B cell (primary cell): ENCODE measurements at regions not wholly inside any gene's neighbourhood (a gene's known extent, or its start where the extent isn't known, plus 50 kb on each side); places are given as distances from the start of the nearest gene placed in this dataset.

Experiments
- ATAC-seq: fragments of 200-7000 bp; cut with Tn5 transposase; one replicate; pipeline ENCODE4 v1.10.0; 2021; ENCODE audit warnings: low read depth, mild to moderate bottlenecking, moderate number of reproducible peaks, moderate library complexity
- CTCF ChIA-PET: fragments of 350-600 bp; sonication (Branson Sonifier 250); formaldehyde crosslinking; loops from one replicate; lab custom pipeline; 2021; ENCODE audit warnings: antibody characterized with exemption, inconsistent platforms; lab: Charles Lee
- POLR2A ChIA-PET: fragments of 350-600 bp; sonication (Branson Sonifier 250); formaldehyde crosslinking; loops from one replicate; lab custom pipeline; 2021; ENCODE audit warnings: antibody characterized with exemption; lab: Charles Lee
- DNase-seq: peaks from one replicate; pipeline ENCODE4 v3.0.0; 2013
- H2AFZ ChIP-seq: 2 replicates; pipeline ENCODE4 v1.6.1; 2012; ENCODE audit warnings: mild to moderate bottlenecking, low read depth, low read length; ENCODE audit not compliant: insufficient read depth, poor library complexity, severe bottlenecking
- H3K27ac ChIP-seq, 2 donors: 1 replicate in 1 of 2; 2 replicates in 1 of 2; pipeline ENCODE4 v1.5.1; 2012 to 2013; ENCODE audit warnings: low read length in 2 of 2, mild to moderate bottlenecking in 2 of 2, moderate library complexity in 1 of 2
- H3K27me3 ChIP-seq, 4 experiments: fragments of 200-600 bp in 1 of 4; sonication (generic) in 1 of 4; replicated peaks in 1 of 4; 1 replicate in 2 of 4; 2 replicates in 2 of 4; pipeline versions ENCODE4 v1.6.1 to v1.7.0; 2013 to 2016; ENCODE audit warnings: low read length in 3 of 4, mild to moderate bottlenecking in 2 of 4, mixed read lengths in 1 of 4, moderate library complexity in 1 of 4; ENCODE audit not compliant: insufficient read depth in 4 of 4, control insufficient read depth in 3 of 4; ENCODE audit errors: control extremely low read depth in 1 of 4
- H3K36me3 ChIP-seq, 2 experiments: replicated peaks in 1 of 2; 1 replicate in 1 of 2; 2 replicates in 1 of 2; pipeline versions ENCODE4 v1.6.1 to v1.7.1; 2013; ENCODE audit warnings: low read length in 1 of 2; ENCODE audit not compliant: insufficient read depth in 2 of 2, control insufficient read depth in 1 of 2; ENCODE audit errors: control extremely low read depth in 1 of 2, extremely low read depth in 1 of 2
- H3K4me1 ChIP-seq, 2 donors: fragments of 200-600 bp in 1 of 2; sonication (generic) in 1 of 2; 1 replicate in 1 of 2; 2 replicates in 1 of 2; pipeline versions ENCODE4 v1.5.1 to v1.6.1; 2013 to 2017; ENCODE audit warnings: low read length in 2 of 2; ENCODE audit not compliant: control insufficient read depth in 2 of 2, insufficient read depth in 2 of 2
- H3K4me2 ChIP-seq: replicated peaks from 2 replicates; pipeline ENCODE3; 2012; ENCODE audit warnings: mild to moderate bottlenecking, low read depth, low read length; ENCODE audit not compliant: poor library complexity, severe bottlenecking
- H3K4me3 ChIP-seq, 5 experiments: fragments of 200-600 bp in 1 of 5; sonication (generic) in 1 of 5; 1 replicate in 3 of 5; 2 replicates in 2 of 5; pipeline versions ENCODE4 v1.5.1 to v1.7.0; 2011 to 2016; ENCODE audit warnings: low read length in 4 of 5, mild to moderate bottlenecking in 4 of 5, low read depth in 2 of 5, control low read depth in 1 of 5, moderate library complexity in 1 of 5; ENCODE audit not compliant: insufficient read depth in 1 of 5; ENCODE audit errors: control extremely low read depth in 1 of 5, extremely low read depth in 1 of 5
- H3K79me2 ChIP-seq: fragments of 200-600 bp; sonication (generic); one replicate; pipeline ENCODE4 v1.6.0; 2016; ENCODE audit warnings: low read length; ENCODE audit not compliant: control insufficient read depth, insufficient read depth
- H3K9ac ChIP-seq: fragments of 200-600 bp; sonication (generic); 2 replicates; pipeline ENCODE4 v1.6.1; 2017; ENCODE audit warnings: mild to moderate bottlenecking, low read length, moderate library complexity
- H3K9me3 ChIP-seq, 3 donors: one replicate each; pipeline versions ENCODE4 v1.6.1 to v1.7.1; 2013; ENCODE audit warnings: low read length in 2 of 3; ENCODE audit not compliant: control insufficient read depth in 2 of 3, insufficient read depth in 1 of 3; ENCODE audit errors: control extremely low read depth in 1 of 3
- H4K20me1 ChIP-seq: 2 replicates; pipeline ENCODE4 v1.6.0; 2012; ENCODE audit warnings: mild to moderate bottlenecking, low read length; ENCODE audit not compliant: insufficient read depth, control insufficient read depth, poor library complexity, severe bottlenecking
- H3K27ac Mint-ChIP-seq: one replicate; pipeline ENCODE4 v1.8.0; 2021; ENCODE audit warnings: mixed read lengths
- H3K27me3 Mint-ChIP-seq: one replicate; pipeline ENCODE4 v1.8.0; 2021; ENCODE audit warnings: mixed read lengths
- H3K4me1 Mint-ChIP-seq: one replicate; pipeline ENCODE4 v1.8.0; 2021; ENCODE audit warnings: mixed read lengths
- H3K4me3 Mint-ChIP-seq: one replicate; pipeline ENCODE4 v1.8.0; 2021; ENCODE audit warnings: mixed read lengths
- H3K9me3 Mint-ChIP-seq: one replicate; pipeline ENCODE4 v1.8.0; 2022; ENCODE audit warnings: mixed read lengths; ENCODE audit not compliant: insufficient read depth
- EZH2 ChIP-seq: IDR thresholded peaks from 2 replicates; pipeline ENCODE4 v1.6.1; 2012; ENCODE audit warnings: borderline replicate concordance, low read depth, mild to moderate bottlenecking, moderate library complexity, low read length; ENCODE audit not compliant: insufficient read depth, poor library complexity, severe bottlenecking
- WGBS: methylation state at CpG from one replicate; pipeline ENCODE4 v1.1.5; 2013; ENCODE audit warnings: missing lambda C conversion rate; ENCODE audit not compliant: insufficient coverage; 5-methylcytosine and 5-hydroxymethylcytosine counted together
- intact Hi-C: fragments of 100-400 bp; cut with micrococcal nuclease; formaldehyde crosslinking; loops from one replicate; pipeline ENCODE4 v1.10.0; 2022
- TF ChIP-seq, protein P1 (sequence below): fragments of 200-600 bp; IDR thresholded peaks from one replicate; pipeline ENCODE4 v1.8.0; 2022; ENCODE audit warnings: antibody characterized with exemption, mild to moderate bottlenecking

DNA sequence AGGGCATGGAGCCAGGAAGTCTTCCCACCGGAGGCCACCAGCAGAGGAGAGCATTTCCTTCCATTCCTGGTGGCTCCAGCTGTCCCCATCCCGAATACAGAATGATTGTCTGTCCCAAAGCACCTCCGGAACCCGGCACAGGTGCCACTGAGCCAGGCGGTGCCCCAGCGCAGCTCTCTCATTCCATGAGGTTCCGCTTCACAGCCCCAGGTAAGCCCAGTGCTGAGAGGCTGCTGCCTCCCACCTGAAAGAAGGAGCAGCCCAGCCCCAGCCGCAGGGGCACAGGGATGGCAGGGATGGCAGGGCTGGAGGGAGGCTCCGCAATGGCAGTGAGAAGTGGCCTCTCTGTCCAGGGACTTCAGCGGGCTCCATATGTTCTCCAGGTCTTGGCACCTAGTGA is 162.1 kb upstream of the TCERG1L start:
- DNase-seq = no peak
- intact Hi-C loops = no loop called here
- ATAC-seq = no peak
- POLR2A ChIA-PET = no interaction called here
- Mint-ChIP-seq H3K27ac (no peak overlapping the region), H3K4me1 (no peaks in the 10 kb centered on the region), H3K4me3 (no peak overlapping the region), H3K9me3 (no peaks in the 10 kb centered on the region), H3K27me3 (peaks cover 5% of the 10 kb centered on the region)
- Histone ChIP-seq H3K79me2 (no peaks in the 10 kb centered on the region), H2AFZ (no peak overlapping the region), H4K20me1 (no peaks in the 10 kb centered on the region), H3K27me3 (no peaks in the 10 kb centered on the region), H3K9me3 (peaks cover 0 to 6% (median 0%) of the 10 kb centered on the region in 3 donors), H3K9ac (no peak overlapping the region), H3K36me3 (no peaks in the 10 kb centered on the region), H3K27ac (no peak overlapping the region), H3K4me3 (no peak overlapping the region), H3K4me1 (no peaks in the 10 kb centered on the region), H3K4me2 (no peak overlapping the region)
- WGBS = 93% methylated on average over 10 of the region's 10 CpGs
- TF ChIP-seq EZH2 = no peak
- TF ChIP-seq, protein P1, sequence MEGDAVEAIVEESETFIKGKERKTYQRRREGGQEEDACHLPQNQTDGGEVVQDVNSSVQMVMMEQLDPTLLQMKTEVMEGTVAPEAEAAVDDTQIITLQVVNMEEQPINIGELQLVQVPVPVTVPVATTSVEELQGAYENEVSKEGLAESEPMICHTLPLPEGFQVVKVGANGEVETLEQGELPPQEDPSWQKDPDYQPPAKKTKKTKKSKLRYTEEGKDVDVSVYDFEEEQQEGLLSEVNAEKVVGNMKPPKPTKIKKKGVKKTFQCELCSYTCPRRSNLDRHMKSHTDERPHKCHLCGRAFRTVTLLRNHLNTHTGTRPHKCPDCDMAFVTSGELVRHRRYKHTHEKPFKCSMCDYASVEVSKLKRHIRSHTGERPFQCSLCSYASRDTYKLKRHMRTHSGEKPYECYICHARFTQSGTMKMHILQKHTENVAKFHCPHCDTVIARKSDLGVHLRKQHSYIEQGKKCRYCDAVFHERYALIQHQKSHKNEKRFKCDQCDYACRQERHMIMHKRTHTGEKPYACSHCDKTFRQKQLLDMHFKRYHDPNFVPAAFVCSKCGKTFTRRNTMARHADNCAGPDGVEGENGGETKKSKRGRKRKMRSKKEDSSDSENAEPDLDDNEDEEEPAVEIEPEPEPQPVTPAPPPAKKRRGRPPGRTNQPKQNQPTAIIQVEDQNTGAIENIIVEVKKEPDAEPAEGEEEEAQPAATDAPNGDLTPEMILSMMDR = no peak
- CTCF ChIA-PET = no interaction called here

DNA sequence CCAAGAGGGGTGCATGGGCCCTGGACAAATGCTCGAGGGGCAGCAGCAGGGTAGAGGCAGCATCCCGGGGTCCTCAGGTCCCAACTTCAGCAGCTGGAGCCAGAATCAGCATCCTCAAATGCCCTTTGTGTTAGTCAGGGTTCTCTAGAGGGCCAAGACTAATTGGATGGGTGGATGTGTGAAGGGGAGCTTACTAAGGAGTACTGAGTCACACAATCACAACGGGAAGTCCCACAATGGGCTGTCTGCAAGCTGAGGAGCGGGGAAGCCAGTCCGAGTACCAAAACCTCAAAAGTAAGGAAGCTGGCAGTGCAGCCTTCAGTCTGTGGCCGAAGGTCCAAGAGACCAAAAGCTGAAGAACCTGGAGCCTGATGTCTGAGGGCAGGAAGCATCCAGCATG is 162.9 kb upstream of the TCERG1L start:
- no peak overlapping the region for H3K27ac Mint-ChIP-seq
- Histone ChIP-seq H3K36me3 (no peaks in the 10 kb centered on the region), H2AFZ (no peak overlapping the region), H3K9me3 (peaks cover 0 to 6% (median 0%) of the 10 kb centered on the region in 3 donors), H3K4me2 (no peak overlapping the region), H3K27me3 (no peaks in the 10 kb centered on the region), H3K4me3 (no peak overlapping the region), H3K4me1 (no peaks in the 10 kb centered on the region), H3K9ac (no peak overlapping the region), H3K79me2 (no peaks in the 10 kb centered on the region), H4K20me1 (no peaks in the 10 kb centered on the region), H3K27ac (no peak overlapping the region)
- H3K4me3 Mint-ChIP-seq = no peak overlapping the region
- CTCF ChIA-PET = no interaction called here
- WGBS = 66% methylated on average over 6 of the region's 6 CpGs
- no peak for ATAC-seq
- TF ChIP-seq, protein P1 = no peak
- no peak for TF ChIP-seq EZH2
- H3K9me3 Mint-ChIP-seq = no peaks in the 10 kb centered on the region
- DNase-seq = no peak
- no peaks in the 10 kb centered on the region for H3K4me1 Mint-ChIP-seq
- intact Hi-C loops = no loop called here
- POLR2A ChIA-PET = no interaction called here
- peaks cover 5% of the 10 kb centered on the region for H3K27me3 Mint-ChIP-seq
